Breast epithelium (tissue), 3 donors: ENCODE measurements at regions not wholly inside any gene's neighbourhood (a gene's known extent, or its start where the extent isn't known, plus 50 kb on each side); places are given as distances from the start of the nearest gene placed in this dataset.

Experiments used
- POLR2A ChIP-seq: fragments of 450-650 bp; IDR thresholded peaks from one replicate; pipeline ENCODE4 v1.6.1; 2016; ENCODE audit warnings: antibody characterized with exemption, mild to moderate bottlenecking, moderate library complexity
- POLR2AphosphoS5 ChIP-seq, 3 donors: sonication (generic); formaldehyde crosslinking; IDR thresholded peaks; one replicate each; pipeline ENCODE4 v1.6.1; 2017; ENCODE audit warnings: antibody characterized with exemption in 3 of 3

GRCh38 chr2:16082276-16082675 lies 141.9 kb downstream of the MYCN start:
- TF ChIP-seq POLR2AphosphoS5 (IDR thresholded peaks at IDR 0.05) (no peak), POLR2A (no peak)
